Superior temporal gyrus (tissue), 1 donor: ENCODE measurements at regions not wholly inside any gene's neighbourhood (a gene's known extent, or its start where the extent isn't known, plus 50 kb on each side); places are given as distances from the start of the nearest gene placed in this dataset.
"Not testable (repeated sequence)": the region's sequence is repeated elsewhere in the genome, so short reads cannot be mapped to it uniquely, and the experiment has no call there.

ENCODE experiments used
- DNase-seq: peaks from one replicate; pipeline ENCODE4 v3.0.0-alpha.2; 2016; ENCODE audit errors: extremely low spot score

DNA sequence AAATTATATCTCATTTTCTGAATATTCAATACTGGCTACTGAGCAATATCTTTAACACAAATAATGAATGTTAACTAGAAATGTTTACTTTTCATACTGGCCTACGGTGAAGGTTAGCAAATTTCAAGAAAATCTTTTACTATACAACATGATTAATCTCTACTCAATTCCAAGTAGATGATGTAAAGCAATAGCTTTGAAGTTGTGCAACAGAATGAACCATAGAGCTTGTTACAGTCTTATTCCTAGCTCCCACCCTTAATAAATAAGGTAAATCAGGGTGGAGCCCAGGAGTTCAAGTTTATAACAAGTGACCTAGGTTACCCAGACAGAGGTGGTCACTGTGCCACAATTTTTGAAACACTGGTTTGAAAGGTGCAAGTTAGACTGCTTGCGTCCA is 1678.1 kb downstream of the KCNT2 start:
- no peak for DNase-seq

DNA sequence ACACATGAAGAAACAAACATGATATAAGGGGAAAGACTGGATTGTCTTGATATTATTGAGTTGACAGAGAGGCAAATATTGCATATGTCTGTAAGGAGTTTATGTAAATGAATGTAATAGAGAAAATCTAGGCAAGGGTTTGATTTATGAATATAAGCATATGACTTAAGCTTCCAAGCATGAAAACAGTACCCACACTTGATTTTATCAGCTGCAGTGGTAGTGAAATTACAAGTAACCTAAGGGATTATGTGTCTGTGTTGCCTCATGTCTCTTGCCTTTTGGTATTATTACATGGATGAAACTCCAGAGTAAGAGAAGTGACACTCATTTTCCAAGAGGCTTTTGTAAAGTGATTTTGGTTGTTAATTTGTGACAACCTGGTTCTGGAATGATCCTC is 1678.9 kb downstream of the KCNT2 start:
- no peak for DNase-seq

DNA sequence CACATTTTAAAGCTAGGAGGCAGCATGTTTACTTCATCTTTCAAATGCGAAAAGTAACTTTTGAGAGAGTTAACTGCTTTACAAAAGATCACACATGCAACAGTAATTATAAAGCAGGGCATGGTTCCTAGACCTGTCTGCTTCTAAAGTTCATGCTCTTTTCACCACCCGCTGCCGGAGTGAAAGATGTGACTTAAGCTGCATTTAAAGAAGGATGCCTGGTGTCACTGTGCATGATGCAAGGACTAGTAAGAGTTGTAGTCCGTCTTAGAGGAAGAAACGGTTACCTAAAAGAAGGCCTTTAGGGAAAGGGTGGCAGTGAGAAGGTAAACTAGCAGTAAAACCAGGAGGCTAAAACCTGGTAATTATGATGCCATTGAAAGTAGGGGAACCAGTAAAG is 1689.1 kb downstream of the KCNT2 start:
- no peak for DNase-seq

DNA sequence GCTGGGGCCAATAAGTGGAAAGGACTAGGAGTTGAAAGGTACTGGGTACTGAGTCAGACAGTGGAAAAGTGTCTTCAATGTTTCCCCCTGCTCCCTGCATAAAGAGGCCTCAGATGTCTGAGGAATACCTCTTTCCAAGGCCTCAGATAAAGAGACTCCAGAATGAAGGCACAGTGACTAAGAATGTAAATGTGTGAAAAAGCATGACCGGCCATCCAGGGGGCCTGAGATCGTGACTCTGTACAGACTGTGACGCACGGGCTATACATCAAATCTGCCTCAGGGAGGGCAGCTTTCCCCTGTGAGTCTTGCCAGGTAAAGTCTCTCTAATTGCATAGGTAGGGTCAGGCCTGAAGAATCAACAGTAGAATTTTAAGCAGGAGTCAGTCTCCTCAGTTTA is 1690.5 kb downstream of the KCNT2 start:
- DNase-seq, result no peak

DNA sequence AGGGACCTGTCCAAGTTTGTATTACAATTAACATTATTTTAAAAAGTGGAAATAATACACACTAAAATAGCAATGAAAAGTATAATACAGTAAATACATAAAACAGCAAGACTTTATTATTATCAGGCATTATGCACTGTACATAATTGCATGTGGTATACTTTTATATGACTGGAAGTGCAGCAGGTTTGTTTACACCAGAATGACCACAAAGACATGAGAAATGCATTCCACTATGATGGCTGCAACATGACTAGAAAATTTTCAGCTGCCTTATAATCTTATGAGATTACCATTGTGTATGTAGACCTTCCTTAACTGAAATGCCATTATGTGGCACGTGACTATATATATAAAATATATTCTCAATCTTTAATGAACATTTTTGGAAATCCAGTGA is 1699.6 kb downstream of the KCNT2 start:
- DNase-seq, result no peak

DNA sequence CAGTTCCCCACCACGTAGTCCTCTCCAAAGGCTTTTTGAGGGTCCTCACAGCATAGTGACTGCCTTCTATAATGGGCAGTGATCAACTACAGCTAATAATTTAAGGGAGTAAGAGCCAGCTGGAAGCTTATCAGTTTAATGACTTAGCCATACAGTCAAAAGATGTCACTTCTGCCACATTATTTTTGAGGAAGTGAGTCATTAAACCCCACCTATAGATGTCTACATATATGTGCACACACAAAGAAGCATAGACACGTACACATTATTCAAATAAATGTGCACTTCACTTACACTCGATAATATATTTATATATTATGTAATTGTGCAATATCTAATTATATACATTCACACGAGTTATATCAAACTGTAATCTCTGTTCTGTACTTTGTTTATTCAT is 1704.7 kb downstream of the KCNT2 start:
- DNase-seq, result no peak

DNA sequence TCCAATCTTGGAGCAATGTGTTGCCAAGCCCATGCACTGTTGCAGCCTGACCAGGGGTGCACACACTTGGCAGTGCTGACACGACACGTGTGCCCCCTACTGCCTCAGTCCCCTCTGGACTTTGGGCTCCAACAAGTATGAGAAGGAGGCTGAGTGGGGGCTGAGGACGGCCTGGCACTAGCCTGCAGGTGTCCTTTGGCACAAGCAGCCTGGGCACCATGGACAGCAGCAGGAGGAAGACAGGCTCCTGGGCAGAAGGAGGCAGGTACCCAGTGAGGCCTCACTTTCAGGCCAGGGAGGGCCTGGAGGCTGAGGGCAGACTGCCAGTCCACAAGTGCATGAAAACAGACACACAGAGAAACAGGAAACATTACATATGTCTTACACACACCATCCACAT is 1702.9 kb upstream of the B3GALT2 start:
- DNase-seq, result no peak

DNA sequence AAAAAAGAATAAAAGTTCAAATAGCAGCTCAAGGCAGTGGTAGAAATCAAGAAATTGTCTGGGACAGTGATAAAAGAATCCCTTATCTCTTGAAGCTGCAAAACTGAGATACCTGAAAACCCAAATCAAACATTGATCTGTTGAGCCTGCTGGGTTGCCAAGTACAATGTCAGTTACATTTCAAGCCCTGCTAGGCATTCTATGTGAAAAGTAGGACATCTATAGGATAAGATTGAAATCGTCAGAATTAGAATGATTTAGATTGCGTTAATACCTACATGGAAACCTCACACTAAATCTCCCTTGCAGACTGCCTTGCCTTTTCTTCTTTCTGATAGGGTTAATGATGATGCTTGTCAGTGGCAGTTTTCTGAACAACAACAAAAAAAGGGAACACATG is 1684.4 kb upstream of the B3GALT2 start:
- no peak for DNase-seq

DNA sequence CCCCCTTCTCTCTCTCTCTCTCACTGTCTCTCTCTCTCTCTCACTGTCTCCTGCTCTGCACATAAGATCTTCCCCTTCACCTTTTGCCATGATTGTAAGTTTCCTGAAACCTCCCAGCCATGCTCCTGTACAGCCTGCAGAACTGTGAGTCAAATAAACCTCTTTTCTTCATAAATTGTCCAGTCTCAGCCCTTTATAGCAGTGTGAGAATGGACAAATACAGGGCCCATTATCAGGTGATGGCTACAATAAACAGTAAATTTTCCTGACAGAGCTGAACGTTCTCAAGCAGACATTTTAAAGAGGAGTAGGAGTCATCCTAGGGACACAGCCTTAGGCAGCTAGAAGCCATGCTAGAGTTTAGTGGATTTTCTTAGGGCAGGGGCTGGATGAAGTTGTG is 1679.7 kb upstream of the B3GALT2 start:
- DNase-seq, result no peak

DNA sequence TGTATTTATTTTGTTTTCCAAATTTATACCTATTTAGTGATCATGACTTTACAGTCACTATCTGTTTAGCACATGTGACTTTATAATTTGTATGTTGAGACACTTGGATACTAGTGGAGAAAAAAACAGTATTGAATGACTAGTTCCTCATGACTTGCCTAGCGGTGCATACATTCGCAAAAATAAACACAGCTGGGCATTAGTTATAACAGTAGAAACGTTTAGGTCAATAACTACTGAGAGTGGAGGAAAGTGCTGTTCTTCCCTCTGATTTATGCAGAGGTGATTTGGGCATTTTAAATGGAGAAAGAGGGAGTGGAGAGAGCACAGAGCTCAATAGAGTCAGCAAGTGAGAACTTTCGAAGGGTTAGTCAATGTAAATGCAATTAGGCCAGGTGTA is 1679.0 kb upstream of the B3GALT2 start:
- no peak for DNase-seq

DNA sequence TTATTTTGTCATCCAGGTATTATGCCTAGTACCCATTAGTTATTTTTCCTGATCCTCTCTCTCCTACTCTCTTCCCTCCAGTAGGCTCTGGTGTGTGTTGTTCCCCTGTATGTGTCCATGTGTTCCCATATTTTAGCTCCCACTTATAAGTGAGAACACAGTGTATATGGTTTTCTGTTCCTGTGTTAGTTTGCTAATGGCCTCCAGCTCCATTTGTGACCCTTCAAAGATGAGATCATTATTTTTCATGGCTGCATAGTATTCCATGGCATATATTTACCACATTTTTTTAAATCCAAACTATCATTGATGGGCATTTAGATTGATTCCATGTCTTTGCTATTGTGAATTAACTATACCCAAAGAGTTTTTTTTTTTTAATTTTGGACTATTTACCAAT is 1675.7 kb upstream of the B3GALT2 start:
- no peak for DNase-seq

DNA sequence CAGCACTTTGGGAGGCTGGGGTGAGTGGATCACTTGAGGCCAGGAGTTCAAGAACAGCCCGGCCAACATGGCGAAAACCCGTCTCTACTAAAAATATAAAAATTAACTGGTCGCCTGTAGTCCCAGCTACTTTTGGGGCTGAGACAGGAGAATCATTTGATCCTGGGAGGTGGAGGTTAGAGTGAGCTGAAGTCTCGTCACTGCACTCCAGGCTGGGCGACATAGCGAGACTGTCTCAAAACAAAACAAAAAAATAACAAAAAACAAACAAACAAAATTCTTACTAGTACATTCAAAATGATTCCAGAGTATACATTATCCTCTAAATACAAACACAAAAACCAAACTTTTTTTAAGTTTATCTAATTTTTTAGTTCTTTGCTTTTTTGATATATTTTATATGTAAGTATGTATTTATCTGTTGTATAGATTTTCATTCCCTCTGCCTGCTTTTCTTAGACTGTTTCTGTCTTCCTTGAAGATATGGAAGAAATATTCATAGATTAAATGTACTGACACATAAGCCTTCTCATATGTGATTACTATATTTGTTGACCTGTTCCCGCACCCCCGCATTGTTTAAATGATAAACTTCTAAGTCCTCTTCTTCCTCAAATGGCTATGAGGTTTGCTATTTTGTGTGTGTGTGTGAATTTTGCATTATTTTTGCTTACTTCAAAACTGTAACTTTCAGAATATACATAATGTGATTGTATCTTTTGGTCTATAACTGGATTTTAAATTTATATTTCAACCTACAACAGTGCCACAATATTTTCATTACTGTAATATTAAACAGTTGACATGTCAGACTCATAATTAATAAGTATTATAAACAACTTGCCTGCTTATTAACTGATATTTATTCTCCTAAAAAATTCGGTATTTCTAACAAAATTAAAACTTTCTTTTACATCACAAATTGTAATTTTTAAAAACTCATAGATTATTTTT is 1674.1 kb upstream of the B3GALT2 start:
- no peak for DNase-seq

DNA sequence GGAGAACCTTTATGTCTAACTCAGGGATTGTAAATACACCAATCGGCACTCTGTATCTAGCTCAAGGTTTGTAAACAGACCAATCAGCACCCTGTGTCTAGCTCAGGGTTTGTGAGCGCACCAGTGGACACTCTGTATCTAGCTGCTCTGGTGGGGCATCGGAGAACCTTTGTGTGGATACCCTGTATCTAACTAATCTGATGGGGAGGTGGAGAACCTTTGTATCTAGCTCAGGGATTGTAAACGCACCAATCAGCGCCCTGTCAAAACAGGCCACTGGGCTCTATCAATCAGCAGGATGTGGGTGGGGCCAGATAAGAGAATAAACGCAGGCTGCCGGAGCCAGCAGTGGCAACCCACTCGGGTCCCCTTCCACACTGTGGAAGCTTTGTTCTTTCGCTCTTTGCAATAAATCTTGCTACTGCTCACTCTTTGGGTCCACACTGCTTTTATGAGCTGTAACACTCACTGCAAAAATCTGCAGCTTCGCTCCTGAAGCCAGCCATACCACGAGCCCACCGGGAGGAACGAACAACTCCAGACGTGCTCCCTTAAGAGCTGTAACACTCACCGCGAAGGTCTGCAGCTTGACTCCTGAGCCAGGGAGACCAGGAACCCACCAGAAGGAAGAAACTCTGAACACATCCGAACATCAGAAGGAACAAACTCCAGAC is 1673.2 kb upstream of the B3GALT2 start:
- DNase-seq, result not testable (repeated sequence)

DNA sequence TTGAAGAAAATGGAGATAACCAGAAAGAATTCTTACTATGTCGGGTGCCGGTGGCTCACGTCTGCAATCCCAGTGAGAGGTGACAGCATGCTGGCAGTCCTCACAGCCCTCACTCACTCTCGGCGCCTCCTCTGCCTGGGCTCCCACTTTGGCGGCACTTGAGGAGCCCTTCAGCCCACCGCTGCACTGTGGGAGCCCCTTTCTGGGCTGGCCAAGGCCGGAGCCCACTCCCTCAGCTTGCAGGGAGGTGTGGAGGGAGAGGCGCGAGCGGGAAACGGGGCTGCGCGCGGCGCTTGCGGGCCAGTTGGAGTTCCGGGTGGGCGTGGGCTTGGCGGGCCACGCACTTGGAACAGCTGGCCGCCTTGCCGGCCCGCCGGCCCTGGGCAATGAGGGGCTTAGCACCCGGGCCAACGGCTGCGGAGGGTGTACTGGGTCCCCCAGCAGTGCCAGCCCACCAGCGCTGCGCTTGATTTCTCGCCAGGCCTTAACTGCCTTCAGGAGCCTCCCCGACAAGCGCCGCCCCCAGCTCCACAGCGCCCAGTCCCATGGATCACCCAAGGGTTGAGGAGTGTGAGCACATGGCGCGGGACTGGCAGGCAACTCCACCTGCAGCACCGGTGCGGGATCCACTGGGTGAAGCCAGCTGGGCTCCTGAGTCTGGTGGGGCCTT is 1672.5 kb upstream of the B3GALT2 start:
- DNase-seq, result not testable (repeated sequence)

DNA sequence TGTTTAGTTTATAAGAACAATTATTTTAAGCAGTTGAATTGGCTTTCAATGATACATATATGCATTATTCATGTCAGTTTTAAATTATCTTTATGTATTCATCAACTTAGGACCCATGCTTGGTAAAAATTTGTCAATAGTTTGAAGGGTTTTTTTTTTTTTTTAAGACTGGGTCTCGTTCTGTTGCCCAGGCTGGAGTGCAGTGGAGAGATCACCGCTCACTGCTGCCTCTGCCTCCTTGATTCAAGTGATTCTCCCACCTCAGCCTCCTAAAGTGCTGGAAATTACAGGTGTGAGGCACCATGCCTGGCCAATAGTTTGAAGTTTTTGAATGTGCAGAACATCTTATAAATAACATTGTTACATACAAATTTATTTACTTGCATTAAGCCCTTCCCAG is 1671.0 kb upstream of the B3GALT2 start:
- DNase-seq, result no peak

DNA sequence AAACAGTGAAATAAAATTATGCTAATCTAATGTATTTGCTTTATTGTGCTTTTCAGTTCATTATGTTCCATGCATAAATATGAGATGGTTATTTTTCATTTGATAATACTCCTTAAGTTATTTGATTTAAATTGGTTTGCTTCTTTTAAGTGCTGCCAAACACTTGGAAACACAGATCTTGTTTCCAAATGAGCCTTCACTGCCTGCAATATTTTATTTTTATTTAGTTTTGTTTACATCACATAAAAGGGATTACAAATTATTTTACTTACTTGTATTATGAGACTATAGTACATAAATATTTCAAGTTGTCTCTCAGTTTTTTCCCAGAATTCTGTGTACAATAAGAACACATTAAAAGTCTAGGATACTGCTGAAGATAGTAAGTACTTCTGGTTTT is 1662.4 kb upstream of the B3GALT2 start:
- DNase-seq, result no peak

DNA sequence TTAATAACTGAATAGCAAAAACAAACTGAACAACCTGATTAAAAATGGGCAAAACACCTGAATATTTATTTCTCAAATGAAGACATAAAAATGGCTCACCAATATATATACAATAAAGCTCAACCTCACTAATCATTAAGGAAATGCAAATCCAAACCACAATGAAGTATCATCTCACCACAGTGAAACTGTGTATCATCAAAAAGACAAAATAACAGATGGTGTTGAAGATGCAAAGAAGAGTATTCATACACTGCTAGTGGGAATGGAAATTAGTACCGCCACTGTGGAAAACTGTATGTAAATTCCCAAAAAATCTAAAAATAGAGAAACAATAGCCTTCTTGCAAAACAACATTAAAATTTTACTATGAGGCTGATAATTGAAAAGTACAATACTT is 1660.1 kb upstream of the B3GALT2 start:
- no peak for DNase-seq

DNA sequence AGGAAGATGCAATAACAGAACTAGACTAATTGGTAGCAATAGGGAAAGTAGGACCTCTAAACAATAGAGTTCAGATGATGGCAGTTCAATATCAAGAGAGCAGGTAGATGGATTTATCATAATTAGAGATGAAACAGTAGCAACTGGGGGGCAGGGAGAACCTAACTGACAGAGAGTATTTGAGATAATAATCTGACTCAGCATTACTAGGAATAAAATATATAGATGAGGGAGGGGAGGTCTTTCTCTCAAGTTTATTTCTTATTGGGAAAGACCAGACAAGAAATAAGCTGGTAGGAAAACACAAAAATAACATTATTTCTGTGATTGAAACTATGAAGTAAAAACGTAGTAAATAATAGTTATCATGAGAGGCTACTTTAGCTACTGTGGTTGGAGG is 1656.7 kb upstream of the B3GALT2 start:
- no peak for DNase-seq

DNA sequence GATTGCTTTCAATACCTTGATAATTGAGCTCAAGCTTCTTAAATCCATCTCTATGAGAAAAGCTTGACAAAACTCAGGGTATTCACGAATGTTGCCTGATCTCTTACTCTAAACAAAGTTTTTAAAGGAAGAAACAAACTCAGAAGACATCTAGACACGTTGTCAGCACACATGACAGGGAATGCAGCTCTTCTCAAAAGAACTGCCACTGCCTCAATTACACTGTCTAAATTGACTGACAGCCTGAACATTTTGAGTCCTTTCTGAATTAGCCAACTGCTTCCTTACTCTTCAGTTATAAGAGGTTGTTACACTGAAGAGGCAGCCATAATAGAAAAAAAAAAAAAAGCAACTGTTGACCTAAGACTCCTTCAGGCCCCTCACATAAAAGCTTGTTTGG is 1646.7 kb upstream of the B3GALT2 start:
- DNase-seq, result no peak

DNA sequence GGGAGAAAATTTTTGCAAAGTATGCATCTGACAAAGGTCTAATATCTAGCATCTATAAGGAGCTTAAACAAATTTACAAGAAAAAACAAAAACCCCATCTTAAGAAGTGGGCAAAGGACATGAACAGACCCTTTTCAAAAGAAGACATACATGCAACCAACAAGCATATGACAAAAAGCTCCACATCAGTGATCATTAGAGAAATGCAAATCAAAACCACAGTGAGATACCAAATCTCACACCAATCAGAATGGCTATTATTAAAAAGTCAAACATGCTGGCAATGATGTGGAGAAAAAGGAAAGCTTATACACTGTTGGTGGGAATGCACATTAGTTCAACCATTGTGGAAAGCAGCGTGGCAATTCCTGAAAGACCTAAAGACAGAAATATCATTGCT is 1645.2 kb upstream of the B3GALT2 start:
- DNase-seq, result not testable (repeated sequence)

DNA sequence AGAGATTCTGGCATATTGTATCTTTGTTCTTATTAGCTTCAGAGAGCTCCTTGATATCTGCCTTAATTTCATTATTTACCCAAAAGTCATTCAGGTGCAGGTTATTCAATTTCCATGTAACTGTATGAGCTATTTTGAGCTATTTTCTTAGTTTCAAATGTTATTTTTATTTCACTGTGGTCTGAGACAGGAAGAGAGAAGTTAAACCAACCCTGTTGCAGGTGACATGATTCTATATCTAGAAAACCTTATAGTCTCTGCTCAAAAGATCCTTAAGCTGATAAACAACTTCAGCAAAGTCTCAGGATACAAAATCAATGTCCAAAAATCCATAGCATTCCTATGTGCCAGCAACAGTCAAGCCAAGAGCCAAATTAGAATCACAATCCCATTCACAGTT is 1644.0 kb upstream of the B3GALT2 start:
- DNase-seq, result no peak

DNA sequence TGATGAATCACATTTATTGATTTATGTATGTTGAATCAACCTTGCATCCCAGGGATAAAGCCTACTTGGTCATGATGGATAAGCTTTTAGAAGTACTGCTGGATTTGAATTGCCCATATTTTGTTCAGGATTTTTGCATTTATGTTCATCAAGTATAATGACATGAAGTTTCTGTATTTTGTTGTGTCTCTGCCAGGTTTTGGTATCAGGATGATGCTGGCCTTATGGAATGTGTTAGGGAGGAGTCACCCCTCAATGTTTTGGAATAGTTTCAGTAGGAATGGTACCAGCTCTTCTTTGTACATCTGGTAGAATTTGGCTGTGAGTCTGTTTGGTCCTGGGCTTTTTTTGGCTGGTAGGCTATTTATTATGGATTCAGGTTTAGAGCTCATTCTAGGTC is 1643.1 kb upstream of the B3GALT2 start:
- DNase-seq, result no peak

DNA sequence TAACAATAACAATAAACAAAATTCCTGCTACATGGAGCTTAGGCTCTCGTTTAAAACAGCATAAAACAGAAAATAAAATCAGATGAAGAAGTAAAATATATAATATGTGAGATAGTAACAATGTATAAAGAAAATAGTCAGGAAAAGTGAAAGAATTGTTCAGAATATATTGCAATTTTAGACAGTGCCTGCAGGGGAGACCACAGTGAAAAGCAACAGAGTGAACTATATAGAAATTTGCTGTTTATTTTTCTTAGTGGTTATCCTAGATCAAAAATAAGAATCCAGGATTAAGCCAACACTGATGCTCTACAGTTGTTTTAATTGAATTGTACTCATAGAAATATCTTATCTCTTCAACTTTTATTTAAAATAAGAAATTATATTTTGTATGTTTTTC is 1639.0 kb upstream of the B3GALT2 start:
- no peak for DNase-seq
